NCI-H446 (cell line): ENCODE measurements at regions not wholly inside any gene's neighbourhood (a gene's known extent, or its start where the extent isn't known, plus 50 kb on each side); places are given as distances from the start of the nearest gene placed in this dataset.
A peak's percentile ranks its signal among the peaks of the same experiment; 100 is the strongest.
"Not testable (repeated sequence)": the region's sequence is repeated elsewhere in the genome, so short reads cannot be mapped to it uniquely, and the experiment has no call there.

Experiments used
- DNase-seq, 2 experiments: peaks; one replicate each; lab custom pipeline; 2025; lab: John Stamatoyannopoulos, UW

DNA sequence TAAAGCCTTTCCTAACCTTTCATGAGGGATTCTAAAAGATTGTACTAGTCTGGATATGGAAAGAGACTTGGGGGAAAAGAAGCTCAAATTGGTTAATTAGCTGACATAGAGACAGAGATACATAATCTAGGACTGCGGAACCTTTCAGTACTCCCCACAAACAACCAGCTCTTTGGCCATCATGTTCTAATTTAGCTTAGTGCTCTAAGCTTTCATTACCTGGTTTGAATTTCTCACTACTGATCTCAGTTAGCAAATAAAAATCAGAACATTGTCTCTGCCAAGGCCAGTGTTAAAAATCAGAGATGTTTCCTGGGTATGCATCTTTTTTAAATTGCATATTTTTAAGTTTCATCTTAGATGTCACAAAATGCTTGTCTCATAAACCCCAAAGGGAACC lies 254.4 kb downstream of the GLUD2 start:
- DNase-seq = no peak

DNA sequence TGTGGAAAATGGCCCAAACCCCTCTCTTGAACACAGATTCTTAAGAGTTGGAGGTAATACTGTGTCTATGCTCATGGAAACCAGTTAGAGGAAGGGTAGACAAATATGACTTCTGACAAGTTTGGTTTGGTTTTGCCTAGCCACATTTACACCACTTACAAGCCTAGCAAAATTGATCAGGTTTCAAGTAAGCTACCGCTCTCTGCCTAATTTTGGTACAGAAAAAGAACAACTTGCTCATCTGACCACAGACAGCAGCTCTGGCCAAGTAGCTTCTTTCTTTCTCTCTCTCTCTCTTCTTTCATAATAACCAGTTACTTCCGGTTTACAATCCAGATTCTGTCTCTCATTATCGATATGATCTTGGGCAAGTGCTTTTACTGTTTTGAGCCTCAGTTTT lies 260.0 kb downstream of the GLUD2 start:
- DNase-seq = no peak

DNA sequence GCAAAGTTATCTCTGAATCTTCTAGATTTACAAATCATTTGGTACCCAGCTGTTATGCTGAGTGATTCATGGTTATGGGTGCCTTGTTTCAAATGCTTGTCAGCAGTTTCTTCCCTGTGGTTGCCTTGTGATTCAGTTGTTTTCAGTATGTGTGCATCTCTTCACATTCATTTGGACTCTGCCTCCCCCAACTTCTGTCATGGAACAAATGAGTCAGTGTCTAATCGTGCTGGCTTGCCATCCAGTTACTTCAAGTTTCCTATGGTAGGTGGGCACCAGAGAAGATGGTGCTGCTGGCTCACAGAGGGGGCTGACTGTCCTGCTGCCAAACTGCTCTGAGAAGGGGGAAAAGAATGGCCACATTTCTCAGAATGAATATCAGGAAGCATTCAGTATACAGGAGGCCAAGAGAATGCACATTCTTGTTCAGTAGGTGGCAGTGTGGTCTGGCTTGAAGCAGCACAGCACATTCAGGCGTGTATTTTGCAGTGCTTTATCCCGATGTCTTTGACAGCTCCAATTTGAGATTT lies 260.9 kb downstream of the GLUD2 start:
- peak in 1 of 2 experiments; percentile 8 for DNase-seq

DNA sequence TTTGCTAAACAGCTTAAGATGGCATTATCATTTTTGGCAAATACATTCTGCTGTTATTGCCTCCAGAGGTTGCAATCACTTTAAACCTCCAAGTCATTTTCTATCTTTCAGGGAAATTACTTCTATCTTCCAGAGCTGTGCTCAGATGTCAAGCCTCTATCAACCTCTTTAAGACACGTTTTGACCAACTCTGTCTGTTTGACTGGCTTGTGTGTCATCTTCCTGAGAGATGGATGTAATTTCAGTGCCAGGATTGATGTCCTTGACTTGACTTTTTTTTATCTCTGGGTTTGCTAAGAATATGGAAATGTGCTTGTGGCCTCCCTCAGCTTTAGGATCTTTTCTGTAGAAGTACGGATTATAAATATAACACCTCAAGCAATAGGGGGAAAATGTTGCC lies 263.4 kb downstream of the GLUD2 start:
- DNase-seq = no peak

DNA sequence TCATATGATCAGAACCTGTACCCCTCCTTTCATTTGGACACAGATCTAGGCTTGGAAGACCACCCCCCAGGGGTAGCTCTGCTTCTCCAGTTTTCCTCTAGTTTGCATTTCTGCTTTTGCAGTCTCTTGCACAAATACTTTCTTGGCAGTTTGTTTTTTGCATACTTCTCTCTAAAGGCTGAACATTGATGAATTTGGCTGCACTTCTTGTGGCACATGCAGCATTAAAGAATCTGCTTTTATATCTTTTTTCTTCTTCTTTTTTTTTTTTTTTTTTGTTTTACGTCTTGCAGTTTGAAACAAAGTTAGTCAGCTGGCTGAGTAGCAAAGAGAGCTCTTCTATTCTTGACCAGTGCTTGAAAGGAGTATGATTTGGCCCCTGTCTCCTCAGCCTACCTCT lies 273.0 kb downstream of the GLUD2 start:
- no peak for DNase-seq

DNA sequence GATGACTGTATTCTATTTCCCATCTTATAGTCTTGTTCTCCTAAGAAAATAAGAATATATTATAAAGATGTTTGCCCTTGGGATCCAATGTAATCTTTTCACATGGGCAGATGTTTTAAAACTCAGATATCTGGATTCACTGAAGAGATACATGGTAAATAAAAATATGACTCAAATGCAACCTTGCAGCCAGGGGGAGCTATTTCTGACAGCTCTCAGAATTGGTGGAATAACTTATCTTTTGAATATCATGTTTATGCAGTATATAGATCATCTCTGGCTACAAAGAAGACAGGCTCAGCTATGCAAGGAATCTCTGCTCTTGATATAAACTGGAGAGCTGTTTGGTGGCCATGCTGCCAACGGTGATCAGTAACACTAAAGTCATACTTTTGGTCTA lies 274.7 kb downstream of the GLUD2 start:
- DNase-seq = no peak

DNA sequence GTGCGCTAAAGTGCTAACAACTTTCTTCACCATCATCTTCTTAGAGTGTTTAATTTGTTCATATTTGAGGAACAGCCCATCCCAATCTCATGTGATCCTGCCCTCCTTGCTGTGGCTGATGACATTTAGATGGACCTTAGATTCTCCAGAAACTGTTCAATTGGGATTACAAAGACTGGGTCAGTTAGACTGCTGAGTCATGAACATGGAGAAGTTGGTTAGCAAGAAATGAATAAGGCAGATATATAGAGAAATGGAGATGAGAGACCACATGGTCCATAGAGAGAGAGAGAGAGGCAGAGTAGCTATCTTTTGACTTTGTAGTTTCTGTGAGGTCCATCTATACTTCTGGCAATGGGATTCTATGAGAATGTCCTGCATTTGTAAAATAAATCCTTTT lies 275.9 kb downstream of the GLUD2 start:
- no peak for DNase-seq

DNA sequence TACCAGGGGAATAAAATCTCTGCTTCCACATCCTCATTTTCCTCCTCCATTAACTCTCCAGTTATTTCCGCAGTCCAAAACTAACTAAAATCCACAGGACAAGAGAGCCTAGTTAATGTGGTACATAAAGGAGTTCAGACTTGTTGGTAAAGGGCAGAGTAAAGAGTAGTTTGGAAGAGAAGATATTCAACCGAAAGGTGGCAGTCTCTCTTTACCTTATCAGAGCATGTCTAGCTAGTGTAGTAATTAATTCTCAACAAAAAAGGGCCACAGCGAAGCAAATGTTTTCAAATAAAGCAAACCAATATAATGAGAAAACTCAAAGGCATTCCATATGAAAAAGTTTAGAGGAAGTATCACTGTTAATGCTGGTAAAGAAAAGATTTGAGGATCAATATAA lies 286.5 kb downstream of the GLUD2 start:
- no peak for DNase-seq

DNA sequence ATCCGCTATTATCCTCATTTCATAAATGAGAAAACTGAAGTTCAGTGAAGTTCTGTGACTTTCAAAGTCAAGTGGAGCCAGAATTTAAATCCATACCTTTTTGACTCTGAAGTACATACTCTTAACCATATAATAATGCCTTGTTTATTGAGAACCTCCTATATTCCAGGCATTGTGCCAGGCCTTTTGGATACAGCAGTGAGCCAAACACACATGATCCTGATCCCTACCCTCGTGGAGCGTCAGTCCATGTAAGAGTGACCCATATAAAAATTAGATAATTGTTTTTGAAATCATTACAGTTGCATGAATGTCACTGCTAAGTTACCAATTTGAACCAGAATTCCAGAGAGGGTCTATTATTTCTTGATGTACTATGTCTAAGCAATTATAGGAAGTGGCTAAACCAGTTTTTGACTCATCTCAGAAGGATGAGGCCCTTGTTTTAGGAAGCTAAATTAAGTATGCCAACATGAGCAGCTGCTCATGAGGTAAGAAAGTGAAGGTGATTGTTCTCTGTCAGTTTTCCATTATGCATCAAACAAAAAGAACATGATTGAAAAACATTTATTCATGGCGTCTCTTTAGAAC lies 289.5 kb downstream of the GLUD2 start:
- no peak for DNase-seq

DNA sequence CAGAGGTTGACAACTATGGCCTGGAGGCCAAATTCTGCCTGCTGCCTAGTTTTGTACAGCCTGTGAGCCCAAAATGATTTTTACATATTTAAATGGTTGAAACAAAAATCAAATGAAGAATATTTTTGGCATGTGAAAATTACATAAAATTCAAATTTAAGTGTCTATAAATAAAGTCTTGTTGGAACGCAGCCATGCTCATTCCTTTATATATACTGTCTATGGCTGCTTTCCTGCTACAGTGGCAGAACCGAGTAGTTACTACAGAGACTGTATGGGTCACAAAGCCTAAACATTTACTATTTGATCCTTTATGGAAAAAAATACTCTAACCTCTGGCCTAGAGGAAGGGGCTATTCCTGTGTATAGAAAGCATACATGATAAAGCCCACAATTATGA lies 290.4 kb downstream of the GLUD2 start:
- DNase-seq = no peak

DNA sequence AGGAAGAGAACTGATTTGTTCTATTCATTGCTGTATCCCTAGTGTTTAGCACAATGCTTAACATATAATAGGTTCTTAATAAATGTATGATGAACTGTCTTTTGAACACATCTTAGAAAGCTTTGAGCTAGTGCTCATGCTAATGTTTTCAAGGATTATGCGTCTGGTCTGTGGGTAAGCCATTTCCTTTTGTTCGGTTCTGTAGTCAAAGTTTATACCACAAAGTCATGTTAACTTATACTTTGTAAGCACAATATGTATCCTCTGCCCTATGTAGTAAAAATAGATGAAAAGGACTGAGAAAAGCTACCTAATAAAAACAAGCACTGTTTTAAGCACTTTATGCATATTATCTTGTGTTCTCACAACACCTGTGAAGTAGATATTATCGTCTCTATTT lies 301.9 kb downstream of the GLUD2 start:
- no peak for DNase-seq

DNA sequence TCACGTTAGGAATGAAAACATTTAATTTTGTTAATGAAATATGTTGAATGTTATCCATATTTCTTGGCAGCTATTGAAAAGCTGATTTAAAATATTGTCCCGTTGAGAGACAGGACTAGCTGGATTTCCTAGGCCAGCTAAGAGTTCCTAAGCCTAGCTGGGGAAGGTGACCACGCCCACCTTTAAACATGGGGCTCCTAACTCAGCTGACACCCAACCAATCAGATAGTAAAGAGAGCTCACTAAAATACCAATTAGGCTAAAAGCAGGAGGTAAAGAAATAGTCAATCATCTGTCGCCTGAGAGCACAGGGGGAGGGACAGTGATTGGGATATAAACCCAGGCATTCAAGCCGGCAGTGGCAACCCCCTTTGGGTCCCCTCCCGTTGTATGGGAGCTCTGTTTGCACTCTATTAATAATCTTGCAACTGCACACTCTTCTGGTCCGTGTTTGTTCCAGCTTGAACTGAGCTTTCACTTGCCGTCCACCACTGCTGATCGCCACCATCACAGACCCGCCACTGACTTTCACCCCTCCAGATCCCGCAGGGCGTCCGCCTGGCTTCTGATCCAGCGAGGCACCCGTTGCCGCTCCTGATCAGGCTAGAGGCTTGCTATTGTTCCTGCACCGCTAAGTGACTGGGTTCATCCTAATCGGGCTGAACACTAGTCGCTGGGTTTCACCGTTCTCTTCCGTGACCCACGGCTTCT lies 308.9 kb downstream of the GLUD2 start:
- no peak for DNase-seq

DNA sequence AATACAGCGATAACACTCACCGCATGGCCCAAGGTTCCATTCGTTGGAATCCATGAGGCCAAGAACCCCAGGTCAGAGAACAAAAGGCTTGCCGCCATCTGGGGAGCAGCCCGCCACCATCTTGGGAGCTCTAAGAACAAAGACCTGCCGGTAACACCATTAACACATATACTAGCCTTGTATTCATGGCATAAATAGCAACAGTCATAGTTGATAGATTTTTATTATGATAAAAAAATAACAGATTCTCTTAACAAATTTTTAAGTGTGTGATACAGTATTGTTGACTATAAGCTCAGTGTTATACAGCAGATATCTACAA lies 309.4 kb downstream of the GLUD2 start:
- no peak for DNase-seq

DNA sequence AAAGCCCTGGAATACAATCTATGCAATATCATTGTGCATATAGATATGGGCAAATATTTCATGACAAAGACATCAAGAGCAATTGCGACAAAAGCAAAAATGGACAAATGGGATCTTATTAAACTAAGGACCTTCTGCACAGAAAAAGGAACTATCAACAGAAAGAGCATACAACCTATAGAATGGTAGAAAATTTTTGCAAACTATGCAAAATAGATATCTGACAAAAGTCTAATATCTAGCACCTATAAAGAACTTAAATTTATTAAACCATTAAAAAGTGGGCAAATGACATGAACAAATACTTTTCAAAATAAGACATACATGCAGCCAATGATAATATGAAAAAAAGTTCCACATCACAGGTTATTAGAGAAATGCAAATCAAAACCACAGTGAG lies 312.9 kb downstream of the GLUD2 start:
- DNase-seq = no peak

DNA sequence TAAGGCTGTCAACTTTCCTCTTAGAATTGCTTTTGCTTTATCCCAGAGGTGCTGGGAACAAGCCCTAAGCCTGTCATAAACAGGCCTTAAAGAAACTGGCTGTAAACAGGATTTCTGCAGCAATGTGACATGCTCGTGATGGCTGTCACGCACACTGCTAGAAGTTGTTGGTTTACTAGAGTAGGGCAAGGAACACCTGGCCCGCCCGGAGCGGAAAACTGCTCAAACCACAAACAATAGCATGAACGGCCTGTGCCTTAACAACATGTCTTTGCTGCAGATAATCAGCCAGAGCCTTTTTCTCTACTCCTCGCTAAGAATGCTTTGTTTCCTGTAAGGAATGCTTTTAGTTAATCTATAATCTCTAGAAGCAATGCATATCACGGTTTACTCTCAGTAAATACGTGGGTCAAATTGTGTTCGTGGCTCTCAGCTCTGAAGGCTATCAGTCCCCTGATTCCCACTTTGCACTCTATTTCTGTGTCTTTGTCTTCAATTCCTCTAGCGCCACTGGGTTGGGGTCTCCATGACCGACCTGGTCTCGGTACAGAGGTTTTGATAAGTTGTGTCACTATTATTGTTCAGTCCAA lies 318.3 kb downstream of the GLUD2 start:
- DNase-seq = no peak

DNA sequence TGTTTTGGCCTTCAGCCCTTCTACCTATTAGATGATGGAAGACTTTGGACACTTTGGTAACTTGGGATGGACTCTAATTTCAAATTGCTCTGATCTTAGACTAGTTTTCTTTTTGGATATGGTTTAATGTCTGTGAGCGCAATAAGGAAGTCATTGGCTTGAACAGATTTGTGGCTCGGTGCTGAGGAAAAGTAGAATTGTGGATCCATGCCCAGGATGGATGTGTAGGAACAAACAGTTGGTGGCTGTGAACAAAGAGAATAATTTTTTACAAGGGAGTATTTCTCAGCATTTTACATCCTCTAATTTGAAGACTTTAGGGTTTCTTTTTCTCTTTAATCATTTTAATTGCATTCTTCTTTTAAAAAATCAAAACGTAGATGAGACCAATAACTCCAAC lies 327.1 kb downstream of the GLUD2 start:
- DNase-seq = no peak

DNA sequence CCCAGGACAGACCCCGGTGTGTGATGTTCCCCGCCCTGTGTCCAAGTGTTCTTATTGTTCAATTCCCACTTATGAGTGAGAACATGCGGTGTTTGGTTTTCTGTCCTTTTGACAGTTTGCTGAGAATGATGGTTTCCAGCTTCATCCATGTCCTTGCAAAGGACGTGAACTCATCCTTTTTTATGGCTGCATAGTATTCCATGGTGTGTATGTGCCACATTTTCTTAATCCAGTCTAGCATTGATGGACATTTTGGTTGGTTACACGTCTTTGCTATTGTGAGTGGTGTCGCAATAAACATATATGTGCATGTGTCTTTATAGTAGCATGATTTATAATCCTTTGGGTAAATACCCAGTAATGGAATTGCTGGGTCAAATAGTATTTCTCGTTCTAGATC lies 334.5 kb downstream of the GLUD2 start:
- DNase-seq = not testable (repeated sequence)

DNA sequence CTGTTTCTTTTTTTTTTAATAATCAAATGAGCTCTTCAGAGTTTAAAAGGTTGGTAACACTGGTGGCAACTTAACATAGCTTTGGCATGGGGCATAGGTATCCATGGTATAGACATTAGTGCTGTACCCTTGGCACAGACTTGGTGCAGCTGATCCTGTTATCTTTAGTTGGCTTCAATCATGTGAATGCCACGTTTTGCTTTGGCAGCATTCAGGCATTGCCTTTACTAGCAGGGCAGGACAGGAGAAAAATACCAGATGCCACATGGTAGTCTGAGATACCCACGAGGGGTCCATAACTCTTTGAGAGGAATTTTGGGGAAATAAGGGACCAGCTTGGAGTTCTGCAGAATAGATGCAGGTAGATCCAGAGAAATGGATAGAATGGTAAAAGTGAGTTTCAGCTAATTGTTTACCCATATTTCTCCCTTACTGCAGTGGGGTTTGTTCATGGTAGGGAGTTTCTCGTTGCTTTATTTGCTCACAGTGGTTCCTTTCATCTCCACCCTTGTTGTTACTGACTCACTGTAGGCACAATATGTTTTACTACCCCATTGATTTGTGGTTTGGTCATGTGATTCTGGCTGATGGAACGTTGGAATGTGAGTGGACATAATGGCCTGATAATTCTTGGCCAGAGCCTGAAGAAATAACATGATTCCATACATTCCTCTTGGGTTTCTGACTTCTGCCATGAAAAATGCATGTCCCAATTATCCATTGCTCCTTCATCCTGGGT lies 342.7 kb downstream of the GLUD2 start:
- DNase-seq = no peak

DNA sequence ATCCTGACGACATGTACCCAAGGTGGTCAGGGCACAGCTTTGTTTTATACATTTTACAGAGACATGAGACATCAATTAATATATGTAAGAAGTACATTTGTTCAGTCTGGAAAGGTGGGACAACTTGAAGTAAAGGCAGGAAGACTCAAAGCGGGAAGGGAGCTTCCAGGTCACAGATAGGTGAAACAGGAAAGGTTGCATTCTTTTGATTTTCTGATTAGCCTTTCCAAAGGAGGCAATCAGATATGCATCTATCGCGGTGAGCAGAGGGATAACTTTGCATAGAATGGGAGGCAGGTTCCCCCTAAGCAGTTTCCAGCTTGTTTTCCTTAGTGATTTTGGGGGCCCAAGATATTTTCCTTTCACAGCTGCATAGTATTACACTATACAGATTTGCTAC lies 358.4 kb downstream of the GLUD2 start:
- DNase-seq = no peak

DNA sequence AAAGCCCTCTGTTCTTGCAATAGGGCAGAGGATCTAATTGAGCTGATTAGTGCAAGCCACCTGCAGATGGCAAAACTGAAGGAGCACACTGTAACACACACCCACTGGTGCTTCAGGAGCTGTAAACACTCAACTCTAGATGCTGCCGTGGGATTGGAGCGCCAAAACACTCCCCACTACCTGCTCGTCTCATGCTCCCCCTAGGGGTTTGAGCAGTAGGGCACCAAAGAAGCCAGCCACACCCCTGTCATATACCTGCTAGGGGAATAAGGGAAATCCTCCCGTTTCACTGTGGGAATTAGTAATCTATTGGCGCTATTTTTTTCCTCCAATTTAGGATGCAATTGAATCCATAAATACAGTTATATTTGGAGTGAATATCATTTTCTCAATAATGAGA lies 360.2 kb downstream of the GLUD2 start:
- DNase-seq = no peak

DNA sequence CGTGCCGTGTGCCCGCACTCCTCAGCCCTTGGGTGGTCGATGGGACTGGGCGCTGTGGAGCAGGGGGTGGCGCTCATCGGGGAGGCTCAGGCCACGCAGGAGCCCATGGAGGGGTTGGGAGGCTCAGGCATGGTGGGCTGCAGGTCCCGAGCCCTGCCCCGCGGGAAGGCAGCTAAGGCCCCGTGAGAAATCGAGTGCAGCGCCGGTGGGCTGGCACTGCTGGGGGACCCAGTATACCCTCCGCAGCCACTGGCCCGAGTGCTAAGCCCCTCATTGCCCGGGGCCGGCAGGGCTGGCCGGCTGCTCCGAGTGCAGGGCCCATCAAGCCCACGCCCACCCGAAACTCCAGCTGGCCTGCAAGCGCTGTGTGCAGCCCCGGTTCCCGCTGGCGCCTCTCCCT lies 384.1 kb downstream of the GLUD2 start:
- DNase-seq = not testable (repeated sequence)

DNA sequence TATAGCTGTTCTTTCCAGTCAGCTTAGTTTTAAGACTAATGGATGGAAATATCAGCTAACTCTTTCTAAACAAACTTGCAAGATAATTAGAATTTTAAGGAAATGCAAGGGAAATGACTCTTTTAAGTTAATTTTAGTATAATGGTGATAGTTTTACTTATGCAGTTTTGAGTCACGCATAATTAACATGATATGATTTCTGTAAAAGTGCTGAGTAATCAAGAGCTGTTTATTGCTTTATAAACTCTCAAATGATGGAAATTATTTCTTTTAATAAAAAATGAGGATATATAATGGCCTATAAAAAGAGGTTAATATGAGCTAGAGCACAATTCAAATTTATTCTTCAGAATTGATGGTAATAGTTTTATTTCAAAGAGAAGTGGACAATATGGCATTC lies 385.9 kb downstream of the GLUD2 start:
- DNase-seq = no peak

DNA sequence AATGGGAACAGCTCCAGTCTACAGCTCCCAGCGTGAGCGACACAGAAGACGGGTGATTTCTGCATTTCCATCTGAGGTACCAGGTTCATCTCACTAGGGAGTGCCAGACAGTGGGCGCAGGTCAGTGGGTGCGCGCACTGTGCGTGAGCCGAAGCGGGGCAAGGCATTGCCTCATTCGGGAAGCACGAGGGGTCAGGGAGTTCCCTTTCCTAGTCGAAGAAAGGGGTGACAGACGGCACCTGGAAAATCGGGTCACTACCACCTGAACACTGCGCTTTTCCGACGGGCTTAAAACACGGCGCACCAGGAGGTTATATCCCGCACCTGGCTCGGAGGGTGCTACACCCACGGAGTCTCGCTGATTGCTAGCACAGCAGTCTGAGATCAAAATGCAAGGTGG lies 390.3 kb downstream of the GLUD2 start:
- not testable (repeated sequence) for DNase-seq
